GM12878 (cell line): ENCODE measurements at regions not wholly inside any gene's neighbourhood (a gene's known extent, or its start where the extent isn't known, plus 50 kb on each side); places are given as distances from the start of the nearest gene placed in this dataset.
A peak's percentile ranks its signal among the peaks of the same experiment; 100 is the strongest.

ENCODE experiments used
- ATAC-seq: fragments of 200-7000 bp; cut with Tn5 transposase; 3 replicates; pipeline ENCODE4 v1.9.1; 2020; ENCODE audit warnings: mild to moderate bottlenecking, moderate library complexity
- BruUV-seq: library from RNA; stranded (reverse); fragments of 400-500 nt; replicated peaks from 2 replicates; lab custom pipeline; 2021; lab: Mats Ljungman, UMichigan
- CTCF ChIA-PET: fragments of 300-600 bp; sonication (Branson Sonifier 250); formaldehyde crosslinking; extraction: SDS; loops from one replicate; lab custom pipeline; 2021; ENCODE audit warnings: inconsistent platforms; lab: Yijun Ruan, JAX
- POLR2A ChIA-PET: fragments of 350-600 bp; formaldehyde crosslinking; extraction: SDS; loops from one replicate; lab custom pipeline; 2021; ENCODE audit warnings: inconsistent platforms; lab: Charles Lee
- RAD21 ChIA-PET: fragments of 300-600 bp; sonication (Branson Sonifier 250); formaldehyde crosslinking; loops from one replicate; lab custom pipeline; 2023; ENCODE audit warnings: antibody characterized with exemption; ENCODE audit not compliant: unreplicated experiment; lab: Charles Lee
- SMC1A ChIA-PET: fragments of 300-600 bp; sonication (Branson Sonifier 250); formaldehyde crosslinking; loops from one replicate; lab custom pipeline; 2023; ENCODE audit not compliant: unreplicated experiment, uncharacterized antibody; lab: Charles Lee
- DNase-seq: peaks from one replicate; pipeline ENCODE4 v3.0.0-alpha.2; 2011; ENCODE audit warnings: low read depth, low spot score
- FAIRE-seq: peaks from 3 replicates; lab custom pipeline; 2011; peaks lifted over from hg19 to GRCh38; lab: Jason Lieb, UNC
- H2AFZ ChIP-seq: 2 replicates; pipeline ENCODE4 v1.6.0; 2011; ENCODE audit warnings: low read depth, low read length, control low read depth; ENCODE audit not compliant: control insufficient read depth
- H3K27ac ChIP-seq: 2 replicates; pipeline ENCODE4 v1.5.1; 2011; ENCODE audit warnings: control low read depth; ENCODE audit not compliant: control insufficient read depth, insufficient read depth
- H3K27me3 ChIP-seq, 2 experiments: replicated peaks in 1 of 2; 2 replicates each; pipeline versions ENCODE4 v1.6.0 to v1.6.1; 2011; ENCODE audit warnings: low read length in 1 of 2; ENCODE audit not compliant: control insufficient read depth in 2 of 2, insufficient read depth in 2 of 2
- H3K36me3 ChIP-seq, 2 experiments: 2 replicates each; pipeline ENCODE4 v1.5.1; 2011; ENCODE audit warnings: low read length in 1 of 2; ENCODE audit not compliant: control insufficient read depth in 2 of 2, insufficient read depth in 2 of 2
- H3K4me1 ChIP-seq: 2 replicates; pipeline ENCODE4 v1.6.1; 2011; ENCODE audit warnings: mild to moderate bottlenecking, low read length, moderate library complexity, mixed read lengths; ENCODE audit not compliant: control insufficient read depth, insufficient read depth
- H3K4me2 ChIP-seq: 2 replicates; pipeline ENCODE4 v1.6.0; 2011; ENCODE audit warnings: control low read depth; ENCODE audit not compliant: control insufficient read depth, insufficient read depth
- H3K4me3 ChIP-seq: fragments of 200-600 bp; sonication (generic); 2 replicates; pipeline ENCODE4 v1.5.1; 2016
- H3K79me2 ChIP-seq: 2 replicates; pipeline ENCODE4 v1.6.0; 2011; ENCODE audit warnings: low read length; ENCODE audit not compliant: control insufficient read depth, insufficient read depth
- H3K9ac ChIP-seq: 2 replicates; pipeline ENCODE4 v1.8.0; 2011; ENCODE audit warnings: low read length, control low read depth, mixed read lengths; ENCODE audit not compliant: control insufficient read depth, insufficient read depth
- H3K9me3 ChIP-seq: replicated peaks from 3 replicates; pipeline ENCODE4 v1.5.1; 2011; ENCODE audit warnings: mild to moderate bottlenecking, low read length; ENCODE audit not compliant: control insufficient read depth, insufficient read depth
- H4K20me1 ChIP-seq: 2 replicates; pipeline ENCODE4 v1.6.0; 2011; ENCODE audit not compliant: control insufficient read depth, insufficient read depth
- NFYB ChIP-seq: IDR thresholded peaks from 2 replicates; pipeline ENCODE4 v1.6.1; 2011; ENCODE audit warnings: low read depth, mild to moderate bottlenecking, low read length, improper control_type of control experiment, moderate library complexity; ENCODE audit not compliant: insufficient read depth
- PRDM15 ChIP-seq: fragments of 450-650 bp; formaldehyde crosslinking; IDR thresholded peaks from 2 replicates; pipeline ENCODE4 v1.4.0; 2020; ENCODE audit warnings: mild to moderate bottlenecking, moderate library complexity
- YY1 ChIP-seq: IDR thresholded peaks from 2 replicates; pipeline ENCODE4 v1.6.1; 2011; ENCODE audit warnings: low read depth, mild to moderate bottlenecking, low read length
- ZNF592 ChIP-seq: fragments of 450-650 bp; IDR thresholded peaks from 2 replicates; pipeline ENCODE4 v1.6.1; 2017; ENCODE audit warnings: mild to moderate bottlenecking, moderate library complexity
- WGBS: methylation state at CpG from one replicate; pipeline ENCODE4 v1.1.6; 2016; ENCODE audit warnings: low lambda C conversion rate; ENCODE audit not compliant: insufficient replicate concordance, insufficient coverage; ENCODE audit errors: missing lambda C conversion rate; 5-methylcytosine and 5-hydroxymethylcytosine counted together
- in situ Hi-C: fragments of 300-500 bp; cut with MboI; formaldehyde crosslinking; loops from 9 replicates; pipeline ENCODE4 v1.14.3; 2018; ENCODE audit warnings: mixed read lengths
- intact Hi-C: fragments of 100-400 bp; cut with micrococcal nuclease; formaldehyde crosslinking; loops from one replicate; pipeline ENCODE4 v1.14.2; 2022; ENCODE audit not compliant: unreplicated experiment

DNA sequence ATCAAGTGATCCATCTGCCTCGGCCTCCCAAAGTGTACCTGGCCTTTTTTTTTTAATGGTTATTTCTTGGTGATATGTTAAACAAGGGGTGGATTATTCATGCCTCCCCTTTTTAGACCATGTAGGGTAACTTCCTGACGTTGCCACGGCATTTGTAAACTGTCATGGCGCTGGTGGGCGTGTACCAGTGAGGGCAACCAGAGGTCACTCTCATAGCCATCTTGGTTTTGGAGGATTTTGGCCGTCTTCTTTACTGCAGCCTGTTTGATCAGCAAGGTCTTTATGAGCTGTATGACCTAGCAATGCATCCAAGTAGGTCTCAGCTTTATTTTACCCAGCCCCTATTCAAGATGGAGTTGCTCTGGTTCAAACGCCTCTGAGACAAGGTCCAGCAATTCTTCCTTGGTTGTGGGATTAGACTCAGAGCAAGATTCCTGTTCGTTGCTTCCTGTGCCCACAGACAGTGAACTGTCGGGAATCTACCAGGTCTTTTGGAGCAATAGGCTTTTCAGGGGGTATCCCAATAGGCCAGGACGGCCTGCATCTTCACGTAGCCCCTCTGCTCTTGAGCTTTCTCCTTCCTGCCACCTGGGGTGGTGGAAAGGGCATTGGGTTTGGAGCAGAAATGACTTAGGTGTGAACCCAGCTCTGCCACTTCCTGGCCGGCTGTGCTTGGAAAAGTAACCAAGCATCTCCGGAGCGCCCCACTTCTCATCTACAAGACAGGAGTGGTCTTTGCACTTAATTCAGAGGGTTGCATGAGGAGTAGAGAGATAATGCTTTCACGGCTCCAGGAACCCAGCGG lies 52.9 kb upstream of the SEC14L1 start:
- intact Hi-C loops: loop anchor here (2.0 to 10.0 kb wide), 3 partner anchors 53 to 353 kb away; partner anchors contain the start of genes MFSD11, SEC14L1 and SRSF2
- Histone ChIP-seq H3K9ac (0 out of 2 replicates have a peak overlapping the region, but pooled peaks have one; percentile 40), H3K79me2 (peaks cover 34% of the 10 kb centered on the region), H3K27ac (peak overlapping the region; percentile 91), H3K27me3 (no peaks in the 10 kb centered on the region), H3K9me3 (no peaks in the 10 kb centered on the region), H3K4me2 (peak overlapping the region; percentile 94), H3K4me1 (peaks cover 23% of the 10 kb centered on the region), H2AFZ (peak overlapping the region; percentile 72), H4K20me1 (no peaks in the 10 kb centered on the region), H3K36me3 (peaks cover 8 to 16% of the 10 kb centered on the region in 2 experiments; a peak in 3 of 4 replicates), H3K4me3 (peak overlapping the region; percentile 91; the same call in 1 of the 2 replicates)
- BruUV-seq: no TSS peak
- in situ Hi-C loops: loop anchor here (5.0 kb wide), 1 partner anchor 159 kb away; no protein-coding TSS in a partner anchor
- POLR2A ChIA-PET: interaction anchor here (0.6 to 1.8 kb wide), 11 partner anchors 9 to 338 kb away, joined by 3 to 14 read pairs (median 5); partner anchors contain the start of gene SEC14L1
- RAD21 ChIA-PET: interaction anchor here (0.6 to 3.0 kb wide), 9 partner anchors 10 to 160 kb away, joined by 3 to 19 read pairs (median 7); partner anchors contain the start of gene SEC14L1
- no peak for TF ChIP-seq NFYB
- peak; percentile 43; the same call in 1 of the 2 replicates for TF ChIP-seq ZNF592
- TF ChIP-seq PRDM15 (CRISPR knock-in tag): 0 out of 2 replicates have a peak, but pooled peaks have one; percentile 21
- peak; percentile 56; the same call in 1 of the 2 replicates for TF ChIP-seq YY1
- ATAC-seq: no peak
- CTCF ChIA-PET: interaction anchor here (0.6 to 5.3 kb wide), 32 partner anchors 10 to 413 kb away, joined by 3 to 33 read pairs (median 4); partner anchors contain the start of gene SEC14L1
- DNase-seq: no peak
- SMC1A ChIA-PET: interaction anchor here (0.6 to 3.0 kb wide), 20 partner anchors 9 to 163 kb away, joined by 3 to 20 read pairs (median 5); partner anchors contain the start of gene SEC14L1
- no peak for FAIRE-seq
- 35% methylated on average over 16 of the region's 16 CpGs for WGBS
